Stomach (tissue), 8 donors: ENCODE measurements at regions not wholly inside any gene's neighbourhood (a gene's known extent, or its start where the extent isn't known, plus 50 kb on each side); places are given as distances from the start of the nearest gene placed in this dataset.

Experiments used
- DNase-seq, 2 donors: peaks; one replicate each; pipeline versions ENCODE4 v3.0.0 to v3.0.0-alpha.2; 2013 to 2019
- H3K27ac ChIP-seq, 5 donors: fragments of 200-600 bp in 4 of 5; sonication (generic) in 4 of 5; one replicate each; pipeline ENCODE4 v1.5.1; 2013 to 2019; ENCODE audit warnings: mild to moderate bottlenecking in 1 of 5, moderate library complexity in 1 of 5
- H3K27me3 ChIP-seq, 3 donors: fragments of 200-600 bp; sonication (generic); one replicate each; pipeline ENCODE4 v1.5.1; 2017 to 2019; ENCODE audit warnings: mixed run types in 1 of 3
- H3K36me3 ChIP-seq, 4 donors: fragments of 200-600 bp; sonication (generic); 1 replicate in 3 of 4; 2 replicates in 1 of 4; pipeline ENCODE4 v1.5.1; 2016 to 2019
- H3K4me1 ChIP-seq, 4 donors: fragments of 200-600 bp; sonication (generic); one replicate each; pipeline ENCODE4 v1.5.1; 2016 to 2019
- H3K4me3 ChIP-seq, 4 donors: fragments of 200-600 bp; sonication (generic) in 3 of 4; one replicate each; pipeline ENCODE4 v1.5.1; 2016 to 2019; ENCODE audit warnings: mild to moderate bottlenecking in 1 of 4
- H3K9me3 ChIP-seq, 4 donors: fragments of 200-600 bp; sonication (generic); one replicate each; pipeline ENCODE4 v1.5.1; 2016 to 2019
- CTCF ChIP-seq, 7 experiments: fragments of 450-650 bp in 4 of 7; fragments of 200-600 bp in 3 of 7; sonication (generic) in 3 of 7; IDR thresholded peaks; one replicate each; pipeline ENCODE4 v1.5.1; 2016 to 2019; ENCODE audit warnings: antibody characterized with exemption in 7 of 7, control low read depth in 2 of 7, mild to moderate bottlenecking in 1 of 7
- EP300 ChIP-seq: sonication (generic); formaldehyde crosslinking; IDR thresholded peaks from one replicate; pipeline ENCODE4 v1.6.1; 2017; ENCODE audit warnings: antibody characterized with exemption
- POLR2A ChIP-seq, 4 donors: fragments of 450-650 bp; IDR thresholded peaks; one replicate each; pipeline ENCODE4 v1.6.1; 2016; ENCODE audit warnings: antibody characterized with exemption in 4 of 4, control low read depth in 2 of 4, mild to moderate bottlenecking in 1 of 4, moderate library complexity in 1 of 4
- POLR2AphosphoS5 ChIP-seq, 3 donors: sonication (generic); formaldehyde crosslinking; IDR thresholded peaks; one replicate each; pipeline ENCODE4 v1.6.1; 2016; ENCODE audit warnings: antibody characterized with exemption in 3 of 3
- WGBS, 5 donors: extraction: QIAGEN DNeasy Blood & Tissue Kit in 3 of 5; methylation state at CpG; one replicate each; pipeline versions ENCODE4 v1.1.5 to v1.1.7; 2013 to 2018; 5-methylcytosine and 5-hydroxymethylcytosine counted together
- intact Hi-C: fragments of 100-400 bp; cut with DNase I; formaldehyde crosslinking; loops from one replicate; pipeline ENCODE4 v1.15.1; 2023; ENCODE audit warnings: low total_unique reads
- donor health status: healthy with polysubstance abuse.
- donor health status: Bipolar disorder and iron deficiency.
- donor health status: healthy.

GRCh38 chr18:60753753-60754152 is 381.2 kb upstream of the MC4R start:
- WGBS, 5 donors: 39 to 58% (median 46%) methylated on average over 3 of the region's 3 CpGs
- no peaks in the 10 kb centered on the region for H3K4me1 ChIP-seq
- intact Hi-C loops: no loop called here
- no peaks in the 10 kb centered on the region for H3K27me3 ChIP-seq
- no peaks in the 10 kb centered on the region for H3K36me3 ChIP-seq
- H3K4me3 ChIP-seq: no peak overlapping the region
- H3K9me3 ChIP-seq: no peaks in the 10 kb centered on the region
- H3K27ac ChIP-seq: no peak overlapping the region
- no peak for TF ChIP-seq CTCF (IDR thresholded peaks at IDR 0.05)
- TF ChIP-seq EP300: no peak
- no peak for TF ChIP-seq POLR2A (IDR thresholded peaks at IDR 0.05)
- no peak for TF ChIP-seq POLR2AphosphoS5 (IDR thresholded peaks at IDR 0.05)
- DNase-seq: no peak

- TF ChIP-seq POLR2AphosphoS5 (IDR thresholded peaks at IDR 0.05) (no peak), EP300 (no peak), CTCF (IDR thresholded peaks at IDR 0.05) (no peak)
- Histone ChIP-seq H3K9me3 (no peaks in the 10 kb centered on the region), H3K4me1 (no peaks in the 10 kb centered on the region), H3K27ac (no peak overlapping the region), H3K27me3 (no peaks in the 10 kb centered on the region), H3K36me3 (no peaks in the 10 kb centered on the region), H3K4me3 (no peak overlapping the region)
- WGBS, 5 donors: 48 to 56% (median 50%) methylated on average over 4 of the region's 4 CpGs
- intact Hi-C loops: no loop called here
- no peak for DNase-seq
These were observed 381.9 kb upstream of the MC4R start for GRCh38 chr18:60754413-60755009.

GRCh38 chr18:60755134-60755533 is 382.6 kb upstream of the MC4R start:
- 57 to 61% (median 57%) methylated on average over 5 of the region's 5 CpGs for WGBS, 5 donors
- no peak for DNase-seq

GRCh38 chr18:60775978-60776377 is 403.4 kb upstream of the MC4R start:
- Histone ChIP-seq H3K27me3 (no peaks in the 10 kb centered on the region), H3K4me3 (no peak overlapping the region), H3K4me1 (no peaks in the 10 kb centered on the region), H3K36me3 (no peaks in the 10 kb centered on the region), H3K27ac (no peak overlapping the region), H3K9me3 (peaks cover 2 to 24% (median 11%) of the 10 kb centered on the region in 4 donors)
- WGBS, 5 donors: 57 to 96% (median 86%) methylated on average over 1 of the region's 1 CpG
- intact Hi-C loops: no loop called here
- DNase-seq: no peak
- no peak for TF ChIP-seq POLR2AphosphoS5 (IDR thresholded peaks at IDR 0.05)
- no peak for TF ChIP-seq EP300
- TF ChIP-seq CTCF (IDR thresholded peaks at IDR 0.05): no peak
- TF ChIP-seq POLR2A (IDR thresholded peaks at IDR 0.05): no peak

More at GRCh38 chr18:60755134-60755533, 382.6 kb upstream of the MC4R start:
- Histone ChIP-seq H3K27me3 (no peaks in the 10 kb centered on the region), H3K27ac (no peak overlapping the region), H3K9me3 (no peaks in the 10 kb centered on the region), H3K4me1 (no peaks in the 10 kb centered on the region), H3K4me3 (no peak overlapping the region), H3K36me3 (no peaks in the 10 kb centered on the region)
- TF ChIP-seq EP300 (no peak), POLR2A (IDR thresholded peaks at IDR 0.05) (no peak), POLR2AphosphoS5 (IDR thresholded peaks at IDR 0.05) (no peak), CTCF (IDR thresholded peaks at IDR 0.05) (no peak)
- intact Hi-C loops: no loop called here
